Activated T-cell treated with anti-CD3 and anti-CD28 coated beads, Interleukin-2, amount 50 U/mL, for 48 hours (primary cell): ENCODE measurements at regions not wholly inside any gene's neighbourhood (a gene's known extent, or its start where the extent isn't known, plus 50 kb on each side); places are given as distances from the start of the nearest gene placed in this dataset.

Source experiments
- DNase-seq, 2 experiments: peaks; one replicate each; pipeline ENCODE4 v3.0.0-alpha.2; 2020

GRCh38 chr4:154086247-154086646 is 297.4 kb upstream of the SFRP2 start:
- DNase-seq: no peak

DNA sequence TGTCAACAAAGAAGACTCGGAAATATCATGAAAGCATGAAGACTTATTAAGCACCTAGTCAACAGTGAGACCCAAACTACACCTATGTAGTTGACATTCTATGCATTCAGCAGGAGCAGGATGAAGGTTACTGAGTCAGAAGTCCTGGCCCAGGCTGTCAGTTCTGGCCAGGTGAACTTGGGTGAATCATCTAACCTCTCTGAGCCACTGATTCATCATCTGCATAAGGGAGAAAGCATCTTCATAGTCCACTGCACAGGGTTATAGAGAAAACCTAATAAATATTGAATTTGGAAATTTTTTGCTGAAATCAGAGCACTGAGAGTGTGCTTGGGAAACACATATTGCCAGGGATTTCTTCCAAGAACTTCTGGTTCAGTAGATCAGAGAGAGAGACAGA is 296.0 kb upstream of the SFRP2 start:
- DNase-seq: no peak

- DNase-seq: no peak
These were observed 294.1 kb upstream of the SFRP2 start for GRCh38 chr4:154082760-154083535.

GRCh38 chr4:154081391-154081790 is 292.5 kb upstream of the SFRP2 start:
- DNase-seq: no peak

GRCh38 chr4:154078504-154079350 is 289.8 kb upstream of the SFRP2 start:
- no peak for DNase-seq

DNA sequence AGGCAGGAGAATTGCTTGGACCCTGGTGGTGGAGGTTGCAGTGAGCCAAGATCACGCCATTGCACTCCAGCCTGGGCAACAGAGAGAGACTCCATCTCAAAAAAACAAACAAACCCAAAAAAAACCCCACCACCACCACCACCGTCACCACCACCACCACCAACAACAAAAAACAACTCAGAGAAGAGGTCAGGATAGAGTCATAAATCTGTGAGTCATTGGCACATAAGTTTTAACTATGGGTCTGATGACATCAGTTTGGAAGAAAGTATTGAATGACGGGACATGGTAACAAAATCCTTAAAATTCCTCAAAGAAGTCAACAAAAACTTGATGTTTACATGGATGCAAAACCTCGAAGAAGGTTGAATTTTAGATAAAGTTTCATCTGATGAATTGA is 288.0 kb upstream of the SFRP2 start:
- DNase-seq: no peak

DNA sequence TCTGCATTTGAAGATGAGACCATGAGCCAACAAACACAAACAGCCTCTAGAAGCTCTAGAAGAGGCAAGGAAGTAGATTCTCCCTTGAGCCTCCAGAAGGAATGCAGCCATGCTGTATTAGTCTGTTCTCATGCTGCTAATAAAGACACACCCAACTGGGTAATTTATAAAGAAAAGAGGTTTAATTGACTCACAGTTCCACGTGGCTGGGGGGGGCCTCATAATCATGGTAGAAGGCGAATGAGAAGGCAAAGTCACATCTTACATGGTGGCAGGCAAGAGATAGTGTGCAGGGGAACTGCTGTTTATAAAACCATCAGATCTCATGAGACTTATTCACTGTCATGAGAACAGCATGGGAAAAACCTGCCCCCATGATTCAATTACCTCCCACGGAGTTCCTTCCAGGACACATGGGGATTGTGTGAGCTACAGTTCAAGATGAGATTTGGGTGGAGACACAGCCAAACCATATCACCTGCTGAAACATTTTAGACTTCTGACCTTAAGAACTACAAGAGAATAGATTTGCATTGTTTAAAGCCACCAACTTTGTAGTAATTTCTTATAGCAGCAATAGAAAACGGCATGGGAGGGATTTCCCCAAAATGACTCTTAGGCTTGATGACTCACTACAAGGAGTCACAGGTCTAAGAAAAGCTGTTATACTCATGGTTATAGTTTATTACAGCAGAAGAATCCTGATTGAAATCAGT is 284.4 kb upstream of the SFRP2 start:
- peak; percentile 22 to 29 for DNase-seq

DNA sequence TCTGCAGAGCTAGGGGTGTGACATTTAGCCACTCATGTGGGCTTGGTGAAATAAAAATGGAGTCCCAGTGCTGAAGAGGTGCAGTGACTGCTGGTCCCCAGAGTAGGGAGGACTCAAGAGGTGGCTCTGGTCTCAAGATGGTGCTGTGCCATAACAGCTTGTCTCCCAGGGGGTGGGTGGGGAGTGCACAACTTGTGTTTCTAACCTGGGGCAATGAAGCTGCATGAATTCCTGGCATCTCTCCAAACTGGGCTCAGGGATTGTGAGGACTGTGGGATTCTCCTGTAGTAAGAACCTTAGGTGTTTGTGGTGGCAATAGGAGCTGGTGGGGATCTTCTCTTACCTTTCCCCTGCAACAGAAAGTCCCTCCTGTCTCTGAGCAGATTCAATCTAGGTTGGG is 278.9 kb upstream of the SFRP2 start:
- no peak for DNase-seq

- no peak for DNase-seq
These were observed 276.5 kb upstream of the SFRP2 start for GRCh38 chr4:154065368-154065767.

GRCh38 chr4:154064244-154064643 is 275.4 kb upstream of the SFRP2 start:
- no peak for DNase-seq

GRCh38 chr4:154049457-154050181 is 260.7 kb upstream of the SFRP2 start:
- DNase-seq: peak in 1 of 2 experiments; percentile 21

DNA sequence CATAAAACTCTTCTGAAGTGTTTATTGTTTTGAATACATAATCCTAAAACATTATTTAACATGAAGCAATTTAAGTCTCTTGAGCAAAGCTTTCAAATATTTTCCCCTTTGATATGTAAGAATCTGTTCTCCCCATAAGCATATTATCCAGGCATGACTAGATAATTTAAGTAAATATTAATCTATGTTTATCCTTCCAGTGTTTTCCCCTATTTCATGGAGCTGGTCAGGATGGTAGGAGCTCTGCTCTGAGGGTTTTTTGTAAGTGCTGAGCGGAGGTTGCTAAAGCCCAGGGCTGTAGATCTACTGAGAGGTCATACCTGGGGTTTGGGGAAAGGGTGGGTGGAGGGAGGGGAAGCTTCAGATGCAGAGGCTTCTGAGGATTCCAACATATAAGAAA is 258.9 kb upstream of the SFRP2 start:
- no peak for DNase-seq

DNA sequence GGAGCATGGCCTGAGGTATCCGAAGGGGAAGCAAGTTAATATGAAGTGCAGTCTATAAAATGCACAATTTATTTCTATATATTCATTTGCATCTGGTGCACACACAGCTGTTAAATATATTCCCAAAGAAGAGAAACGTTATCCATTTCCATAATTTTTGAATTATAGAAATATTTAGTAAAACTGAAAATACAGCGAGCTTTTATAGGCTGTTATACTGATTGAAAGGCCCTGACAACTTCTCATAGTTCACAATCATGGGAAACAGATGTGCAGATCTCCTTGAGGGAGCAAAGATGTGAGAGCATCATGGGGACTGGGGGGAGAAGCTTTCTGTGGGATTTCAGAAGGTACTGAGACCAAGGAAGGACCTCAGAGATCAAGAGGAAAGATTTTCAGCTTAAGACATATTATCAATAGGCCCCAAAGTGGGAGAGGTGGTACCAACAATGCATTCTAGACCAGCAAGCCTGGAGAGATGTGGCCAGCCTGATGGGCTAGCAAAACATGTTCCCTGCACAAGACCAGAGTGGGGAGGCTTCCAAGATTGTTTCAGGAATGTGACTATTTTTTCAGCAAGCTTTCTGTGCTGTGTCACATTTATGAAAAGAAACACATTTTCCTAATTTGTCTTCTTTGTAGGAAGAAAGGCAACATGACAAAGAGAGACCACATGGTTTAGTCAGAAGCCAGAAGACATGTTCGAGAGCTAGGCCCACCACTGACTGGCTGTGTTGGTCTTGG is 256.0 kb upstream of the SFRP2 start:
- no peak for DNase-seq

GRCh38 chr4:154044108-154044531 is 255.2 kb upstream of the SFRP2 start:
- no peak for DNase-seq

- no peak for DNase-seq
These were observed 252.8 kb upstream of the SFRP2 start for GRCh38 chr4:154041640-154042039.

GRCh38 chr4:154039435-154040343 is 250.8 kb upstream of the SFRP2 start:
- DNase-seq: no peak

DNA sequence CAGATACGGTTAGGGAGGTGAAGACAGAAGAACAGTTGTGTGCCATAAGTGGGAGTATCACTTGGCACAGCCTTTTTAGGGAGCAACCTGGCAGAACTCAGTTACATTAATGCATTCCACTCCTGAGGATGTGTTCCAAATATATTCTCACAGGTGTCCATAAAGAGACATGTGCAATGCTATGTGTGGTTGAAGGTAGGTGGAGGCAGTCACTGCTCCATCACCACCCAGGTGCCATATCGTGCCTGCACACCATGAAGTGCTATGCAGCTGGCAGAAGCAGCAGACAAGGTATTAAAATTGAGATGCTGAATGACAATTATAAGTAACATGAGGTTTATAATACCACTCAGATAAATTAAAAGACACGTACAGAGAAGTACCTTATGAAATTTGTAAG is 248.0 kb upstream of the SFRP2 start:
- no peak for DNase-seq

DNA sequence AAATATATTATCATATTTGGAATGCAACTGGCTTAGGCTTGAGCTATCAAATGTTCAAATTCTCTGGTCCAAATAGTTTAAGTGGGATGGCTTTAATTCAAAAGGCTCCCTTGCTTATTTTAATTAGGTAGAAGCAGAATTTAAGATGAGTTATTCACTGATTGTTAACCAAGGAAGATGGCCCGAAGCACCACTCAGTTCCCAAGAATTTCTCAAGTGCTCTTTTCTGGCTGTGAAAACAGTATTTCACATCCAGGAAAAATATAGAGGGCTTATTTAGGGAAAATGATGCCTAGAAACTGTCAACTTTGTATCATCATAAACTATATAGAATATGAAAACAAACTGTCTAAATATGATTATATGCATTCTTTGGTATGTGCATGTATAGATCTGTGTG is 246.5 kb upstream of the SFRP2 start:
- DNase-seq: no peak

- no peak for DNase-seq
These were observed 245.0 kb upstream of the SFRP2 start for GRCh38 chr4:154033921-154034320.

- DNase-seq: no peak
These were observed 244.0 kb upstream of the SFRP2 start for GRCh38 chr4:154032914-154033313.

GRCh38 chr4:154030746-154031145 is 241.9 kb upstream of the SFRP2 start:
- DNase-seq: no peak
